NCI-H524 treated with DMSO at 0.1 percent for 48 hours (cell line): ENCODE measurements at regions not wholly inside any gene's neighbourhood (a gene's known extent, or its start where the extent isn't known, plus 50 kb on each side); places are given as distances from the start of the nearest gene placed in this dataset.
"Not testable (repeated sequence)": the region's sequence is repeated elsewhere in the genome, so short reads cannot be mapped to it uniquely, and the experiment has no call there.

Source experiments
- DNase-seq: peaks from one replicate; lab custom pipeline; 2025; lab: John Stamatoyannopoulos, UW

GRCh38 chr2:12547566-12548170 lies 169.1 kb upstream of the TRIB2 start:
- DNase-seq = no peak

GRCh38 chr2:12548906-12549305 lies 167.8 kb upstream of the TRIB2 start:
- no peak for DNase-seq

GRCh38 chr2:12549641-12550040 lies 167.1 kb upstream of the TRIB2 start:
- no peak for DNase-seq

GRCh38 chr2:12552092-12552491 lies 164.6 kb upstream of the TRIB2 start:
- DNase-seq = no peak

GRCh38 chr2:12554224-12555011 lies 162.3 kb upstream of the TRIB2 start:
- DNase-seq = no peak

- no peak for DNase-seq
Measured at GRCh38 chr2:12555012-12555645, 161.6 kb upstream of the TRIB2 start.

- DNase-seq = no peak
Measured at GRCh38 chr2:12556762-12557161, 160.0 kb upstream of the TRIB2 start.

GRCh38 chr2:12557688-12558087 lies 159.0 kb upstream of the TRIB2 start:
- DNase-seq = no peak

GRCh38 chr2:12558519-12558918 lies 158.2 kb upstream of the TRIB2 start:
- no peak for DNase-seq

GRCh38 chr2:12560618-12561017 lies 156.1 kb upstream of the TRIB2 start:
- DNase-seq = no peak

GRCh38 chr2:12567411-12567810 lies 149.3 kb upstream of the TRIB2 start:
- no peak for DNase-seq

GRCh38 chr2:12569510-12569909 lies 147.2 kb upstream of the TRIB2 start:
- not testable (repeated sequence) for DNase-seq

- not testable (repeated sequence) for DNase-seq
Measured at GRCh38 chr2:12569929-12570328, 146.8 kb upstream of the TRIB2 start.

- no peak for DNase-seq
Measured at GRCh38 chr2:12577091-12577490, 139.6 kb upstream of the TRIB2 start.

GRCh38 chr2:12577567-12578253 lies 139.0 kb upstream of the TRIB2 start:
- DNase-seq = no peak

GRCh38 chr2:12579018-12579417 lies 137.7 kb upstream of the TRIB2 start:
- DNase-seq = no peak

- DNase-seq = no peak
Measured at GRCh38 chr2:12584338-12584737, 132.4 kb upstream of the TRIB2 start.

GRCh38 chr2:12585784-12586183 lies 131.0 kb upstream of the TRIB2 start:
- no peak for DNase-seq

GRCh38 chr2:12587228-12587627 lies 129.5 kb upstream of the TRIB2 start:
- DNase-seq = no peak

- no peak for DNase-seq
Measured at GRCh38 chr2:12587729-12588522, 128.8 kb upstream of the TRIB2 start.

- no peak for DNase-seq
Measured at GRCh38 chr2:12588986-12589385, 127.8 kb upstream of the TRIB2 start.

GRCh38 chr2:12589802-12590320 lies 126.9 kb upstream of the TRIB2 start:
- no peak for DNase-seq
